ENCODE measurements at regions not wholly inside any gene's neighbourhood (a gene's known extent, or its start where the extent isn't known, plus 50 kb on each side); places are given as distances from the start of the nearest gene placed in this dataset.

DNA sequence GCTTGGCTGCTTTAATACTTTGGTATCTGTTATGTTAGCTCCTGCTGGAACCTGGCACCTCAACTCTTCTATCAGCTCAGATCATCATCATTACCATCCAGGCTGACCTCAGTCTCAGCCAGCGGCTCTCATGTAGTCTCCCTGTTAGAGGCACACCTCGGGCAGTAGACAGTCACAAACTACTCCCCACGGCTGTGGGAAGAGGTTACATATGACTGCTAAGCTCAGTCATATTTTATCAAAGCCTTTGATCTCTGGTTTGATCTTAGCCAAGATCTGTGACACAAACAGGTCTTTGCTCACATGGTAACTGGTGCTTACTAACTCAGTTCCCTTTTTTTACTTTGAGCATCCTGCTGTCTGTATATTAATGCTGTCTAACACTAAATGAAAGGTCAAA is 384.9 kb downstream of the CENPC start:
- no peak overlapping the region for H3K4me2 ChIP-seq (ENCODE audit: low read depth, low read length, poor library complexity, severe bottlenecking)

DNA sequence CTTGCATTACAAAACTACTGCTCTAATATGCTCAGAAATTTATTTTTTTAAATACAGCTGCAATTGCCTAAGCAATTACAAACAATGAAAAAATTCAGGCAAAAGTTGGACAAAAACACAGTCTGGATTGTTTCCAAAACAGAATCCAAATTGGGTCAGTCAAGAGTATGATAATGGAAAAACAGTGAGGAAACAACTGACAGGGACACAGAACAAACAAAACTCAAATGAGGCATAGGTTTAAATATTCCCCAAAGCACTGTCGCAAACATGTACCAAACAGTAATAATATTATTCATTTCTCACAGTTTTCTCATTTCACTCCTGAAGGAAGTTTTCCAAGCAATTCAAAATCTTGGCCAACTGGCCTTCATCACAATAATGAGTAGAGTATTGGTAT is 386.6 kb downstream of the CENPC start:
- no peak overlapping the region for H3K9ac ChIP-seq (ENCODE audit: low read depth, low read length, poor library complexity, severe bottlenecking)
- no peaks in the 10 kb centered on the region for H3K4me1 ChIP-seq (ENCODE audit: insufficient read depth, low read length, poor library complexity, severe bottlenecking)
- no peaks in the 10 kb centered on the region for H3F3A ChIP-seq (ENCODE audit: low read depth)
- no peaks in the 10 kb centered on the region for H4K20me1 ChIP-seq (ENCODE audit: insufficient read depth, low read length, poor library complexity, severe bottlenecking)
- no peak overlapping the region for H3K4me2 ChIP-seq (ENCODE audit: low read depth, low read length, poor library complexity, severe bottlenecking)
- no peaks in the 10 kb centered on the region for H3K79me2 ChIP-seq (ENCODE audit: insufficient read depth, low read length)
- no peaks in the 10 kb centered on the region for H3K9me3 ChIP-seq (ENCODE audit: insufficient read depth, low read depth, low read length)
- TF ChIP-seq, protein P1, sequence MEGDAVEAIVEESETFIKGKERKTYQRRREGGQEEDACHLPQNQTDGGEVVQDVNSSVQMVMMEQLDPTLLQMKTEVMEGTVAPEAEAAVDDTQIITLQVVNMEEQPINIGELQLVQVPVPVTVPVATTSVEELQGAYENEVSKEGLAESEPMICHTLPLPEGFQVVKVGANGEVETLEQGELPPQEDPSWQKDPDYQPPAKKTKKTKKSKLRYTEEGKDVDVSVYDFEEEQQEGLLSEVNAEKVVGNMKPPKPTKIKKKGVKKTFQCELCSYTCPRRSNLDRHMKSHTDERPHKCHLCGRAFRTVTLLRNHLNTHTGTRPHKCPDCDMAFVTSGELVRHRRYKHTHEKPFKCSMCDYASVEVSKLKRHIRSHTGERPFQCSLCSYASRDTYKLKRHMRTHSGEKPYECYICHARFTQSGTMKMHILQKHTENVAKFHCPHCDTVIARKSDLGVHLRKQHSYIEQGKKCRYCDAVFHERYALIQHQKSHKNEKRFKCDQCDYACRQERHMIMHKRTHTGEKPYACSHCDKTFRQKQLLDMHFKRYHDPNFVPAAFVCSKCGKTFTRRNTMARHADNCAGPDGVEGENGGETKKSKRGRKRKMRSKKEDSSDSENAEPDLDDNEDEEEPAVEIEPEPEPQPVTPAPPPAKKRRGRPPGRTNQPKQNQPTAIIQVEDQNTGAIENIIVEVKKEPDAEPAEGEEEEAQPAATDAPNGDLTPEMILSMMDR (conservative IDR thresholded peaks at IDR 0.05; ENCODE audit: low read length), result no peak
- no peak for TF ChIP-seq EZH2phosphoT487 (IDR thresholded peaks at IDR 0.05; ENCODE audit: borderline replicate concordance)
- H3K27me3 ChIP-seq (ENCODE audit: insufficient read depth, low read length, poor library complexity, severe bottlenecking), result no peaks in the 10 kb centered on the region
- H3K9me2 ChIP-seq (replicated peaks; ENCODE audit: low read depth, low read length), result no peaks in the 10 kb centered on the region
- no peaks in the 10 kb centered on the region for H3K36me3 ChIP-seq (ENCODE audit: insufficient read depth, low read length)
- H2AFZ ChIP-seq (ENCODE audit: low read length), result no peak overlapping the region
- H3K4me3 ChIP-seq (ENCODE audit: low read length, poor library complexity, severe bottlenecking), result no peak overlapping the region

More for the DNA sequence above, 384.9 kb downstream of the CENPC start:
- Histone ChIP-seq H3K4me1 (ENCODE audit: insufficient read depth, low read length, poor library complexity, severe bottlenecking) (no peaks in the 10 kb centered on the region), H3K36me3 (ENCODE audit: insufficient read depth, low read length) (no peaks in the 10 kb centered on the region), H2AFZ (ENCODE audit: low read length) (no peak overlapping the region), H3K9me3 (ENCODE audit: insufficient read depth, low read depth, low read length) (no peaks in the 10 kb centered on the region), H3K79me2 (ENCODE audit: insufficient read depth, low read length) (no peaks in the 10 kb centered on the region), H4K20me1 (ENCODE audit: insufficient read depth, low read length, poor library complexity, severe bottlenecking) (no peaks in the 10 kb centered on the region), H3K27me3 (ENCODE audit: insufficient read depth, low read length, poor library complexity, severe bottlenecking) (no peaks in the 10 kb centered on the region), H3K4me3 (ENCODE audit: low read length, poor library complexity, severe bottlenecking) (no peak overlapping the region), H3F3A (ENCODE audit: low read depth) (no peaks in the 10 kb centered on the region), H3K9ac (ENCODE audit: low read depth, low read length, poor library complexity, severe bottlenecking) (no peak overlapping the region), H3K9me2 (replicated peaks; ENCODE audit: low read depth, low read length) (no peaks in the 10 kb centered on the region)
- TF ChIP-seq EZH2phosphoT487 (IDR thresholded peaks at IDR 0.05; ENCODE audit: borderline replicate concordance), result no peak
- TF ChIP-seq, protein P1 (conservative IDR thresholded peaks at IDR 0.05; ENCODE audit: low read length), result no peak

DNA sequence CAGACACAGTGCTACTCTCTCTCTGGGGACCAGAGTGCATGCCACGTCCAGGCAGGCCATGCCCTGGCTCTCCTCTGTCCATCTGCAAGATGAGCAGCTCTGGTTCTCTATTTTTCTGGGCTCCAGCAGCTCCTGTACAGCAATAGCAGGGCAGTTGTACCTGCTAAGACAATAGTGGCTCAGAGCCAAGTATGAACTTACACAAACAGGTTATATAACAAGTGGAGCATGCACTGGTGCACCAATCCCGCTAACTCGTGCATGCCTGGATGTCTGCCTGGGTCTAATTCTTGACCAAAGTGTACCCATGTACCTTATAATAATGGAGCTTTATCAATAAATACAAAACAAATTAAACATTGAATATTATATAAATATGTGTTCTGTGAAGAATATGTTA is 392.3 kb downstream of the CENPC start:
- no peak for TF ChIP-seq EZH2phosphoT487 (IDR thresholded peaks at IDR 0.05; ENCODE audit: borderline replicate concordance)
- TF ChIP-seq, protein P1 (conservative IDR thresholded peaks at IDR 0.05; ENCODE audit: low read length), result no peak
- Histone ChIP-seq H4K20me1 (ENCODE audit: insufficient read depth, low read length, poor library complexity, severe bottlenecking) (no peaks in the 10 kb centered on the region), H3K4me3 (ENCODE audit: low read length, poor library complexity, severe bottlenecking) (no peak overlapping the region), H2AFZ (ENCODE audit: low read length) (no peak overlapping the region), H3K9me2 (replicated peaks; ENCODE audit: low read depth, low read length) (no peaks in the 10 kb centered on the region), H3K27me3 (ENCODE audit: insufficient read depth, low read length, poor library complexity, severe bottlenecking) (no peaks in the 10 kb centered on the region), H3K79me2 (ENCODE audit: insufficient read depth, low read length) (no peaks in the 10 kb centered on the region), H3K9ac (ENCODE audit: low read depth, low read length, poor library complexity, severe bottlenecking) (no peak overlapping the region), H3K4me2 (ENCODE audit: low read depth, low read length, poor library complexity, severe bottlenecking) (no peak overlapping the region), H3K4me1 (ENCODE audit: insufficient read depth, low read length, poor library complexity, severe bottlenecking) (no peaks in the 10 kb centered on the region), H3F3A (ENCODE audit: low read depth) (no peaks in the 10 kb centered on the region), H3K36me3 (ENCODE audit: insufficient read depth, low read length) (no peaks in the 10 kb centered on the region), H3K9me3 (ENCODE audit: insufficient read depth, low read depth, low read length) (no peaks in the 10 kb centered on the region)
